Fibroblast of gingiva (primary cell): ENCODE measurements at regions not wholly inside any gene's neighbourhood (a gene's known extent, or its start where the extent isn't known, plus 50 kb on each side); places are given as distances from the start of the nearest gene placed in this dataset.

Experiments
- DNase-seq: peaks from one replicate; pipeline ENCODE4 v3.0.0-alpha.2; 2011; ENCODE audit warnings: low read depth

GRCh38 chr18:67589325-67589724, 72.8 kb upstream of the DSEL start:
- DNase-seq: no peak

GRCh38 chr18:67586101-67586500, 69.6 kb upstream of the DSEL start:
- DNase-seq: no peak

GRCh38 chr18:67583621-67584020, 67.1 kb upstream of the DSEL start:
- peak; percentile 20 for DNase-seq

GRCh38 chr18:67582488-67582887, 66.0 kb upstream of the DSEL start:
- DNase-seq: no peak

- DNase-seq: no peak
Observed at GRCh38 chr18:67581178-67581577, 64.7 kb upstream of the DSEL start.

GRCh38 chr18:67577386-67577785, 60.9 kb upstream of the DSEL start:
- no peak for DNase-seq

DNA sequence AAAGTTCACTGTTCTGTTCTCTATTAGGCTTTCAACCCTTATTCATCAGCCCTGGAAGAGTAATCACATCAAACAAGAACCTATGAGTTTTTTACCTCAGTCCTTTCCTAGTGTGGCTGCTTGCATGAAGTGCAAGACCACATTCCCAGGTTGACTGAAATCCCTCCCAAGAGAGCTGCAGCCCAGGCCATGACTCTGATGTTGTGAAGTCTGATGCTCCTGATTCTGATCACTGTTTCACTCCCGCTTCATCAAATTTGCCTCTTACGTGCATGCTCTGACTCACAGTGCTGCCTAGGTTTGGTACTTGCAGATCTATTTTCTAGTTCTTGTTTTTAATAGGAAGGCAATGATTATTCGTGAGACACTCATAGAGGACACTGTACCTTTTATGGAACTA, 58.2 kb upstream of the DSEL start:
- no peak for DNase-seq

GRCh38 chr18:67568166-67568565, 51.6 kb upstream of the DSEL start:
- DNase-seq: no peak
